OCI-LY3 (cell line): ENCODE measurements at regions not wholly inside any gene's neighbourhood (a gene's known extent, or its start where the extent isn't known, plus 50 kb on each side); places are given as distances from the start of the nearest gene placed in this dataset.
A peak's percentile ranks its signal among the peaks of the same experiment; 100 is the strongest.

ENCODE experiments used
- H2AFZ ChIP-seq: fragments of 200-600, 300-600 bp; shearing (Covaris generic); 2 replicates; pipeline ENCODE4 v1.6.0; 2014; ENCODE audit warnings: antibody characterized with exemption, low read depth, low read length
- H3K27ac ChIP-seq: fragments of 200-600, 300-600 bp; sonication (generic); 2 replicates; pipeline ENCODE4 v1.5.1; 2014; ENCODE audit warnings: mild to moderate bottlenecking, low read length, moderate library complexity, mixed read lengths
- H3K27me3 ChIP-seq: fragments of 200-600, 300-600 bp; sonication (generic); 2 replicates; pipeline ENCODE4 v1.6.1; 2014; ENCODE audit warnings: low read depth, low read length, mixed read lengths
- H3K36me3 ChIP-seq: fragments of 200-600, 300-600 bp; sonication (generic); replicated peaks from 2 replicates; pipeline ENCODE3; 2014; ENCODE audit warnings: low read depth, low read length, mixed read lengths
- H3K4me1 ChIP-seq: fragments of 300-600, 200-600 bp; sonication (generic); 2 replicates; pipeline ENCODE4 v1.6.1; 2014; ENCODE audit warnings: low read length, mixed read lengths
- H3K4me2 ChIP-seq: fragments of 200-600, 300-600 bp; sonication (generic); 2 replicates; pipeline ENCODE4 v1.6.1; 2014; ENCODE audit warnings: low read length, mixed read lengths
- H3K4me3 ChIP-seq: fragments of 300-600, 200-600 bp; sonication (generic); 2 replicates; pipeline ENCODE4 v1.5.1; 2014; ENCODE audit warnings: antibody characterized with exemption, mild to moderate bottlenecking, low read length, moderate library complexity
- H3K79me2 ChIP-seq: fragments of 300-600, 200-600 bp; shearing (Covaris generic); 2 replicates; pipeline ENCODE4 v1.6.1; 2014; ENCODE audit warnings: mild to moderate bottlenecking, low read length, mixed read lengths
- H3K9ac ChIP-seq: fragments of 300-600, 200-600 bp; shearing (Covaris generic); 2 replicates; pipeline ENCODE4 v1.6.0; 2014; ENCODE audit warnings: mild to moderate bottlenecking, low read length, moderate library complexity
- H3K9me3 ChIP-seq: fragments of 200-600, 300-600 bp; shearing (Covaris generic); 2 replicates; pipeline ENCODE4 v1.6.1; 2014; ENCODE audit warnings: low read length, mixed read lengths; ENCODE audit not compliant: insufficient read depth
- H4K20me1 ChIP-seq: fragments of 200-600, 300-600 bp; sonication (generic); 2 replicates; pipeline ENCODE4 v1.6.1; 2016; ENCODE audit warnings: low read length, mixed read lengths; ENCODE audit not compliant: insufficient read depth
- EZH2phosphoT487 ChIP-seq: fragments of 200-600 bp; shearing (Covaris generic); IDR thresholded peaks from 2 replicates; pipeline ENCODE4 v1.6.1; 2018; ENCODE audit warnings: antibody characterized with exemption, mixed run types, low read depth
- TF ChIP-seq, protein P1 (sequence below): fragments of 200-600, 300-600 bp; sonication (generic); IDR thresholded peaks from 2 replicates; pipeline ENCODE4 v1.5.1; 2014; ENCODE audit warnings: antibody characterized with exemption, low read length, low read depth

DNA sequence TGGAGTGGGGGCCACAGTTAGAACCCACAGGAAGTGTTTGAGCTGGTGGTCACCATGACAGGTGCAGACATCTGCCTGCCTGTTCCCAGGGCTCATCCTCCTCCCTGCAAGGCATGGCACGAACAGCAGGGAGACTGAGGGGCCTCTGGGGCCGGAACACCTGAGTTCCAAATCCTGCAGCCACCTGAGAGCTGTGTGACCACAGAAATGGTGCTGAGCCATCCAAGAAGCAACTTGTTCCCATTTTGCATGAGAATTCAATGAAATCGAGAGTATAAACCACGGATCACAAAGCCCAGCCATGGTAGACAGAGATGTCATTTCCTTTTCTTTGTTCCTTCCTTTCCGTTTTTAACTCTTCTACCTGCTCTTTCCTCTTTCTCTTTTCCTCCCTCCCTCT, 268.6 kb downstream of the FOXA2 start:
- H3K9ac ChIP-seq: no peak overlapping the region
- no peaks in the 10 kb centered on the region for H3K4me1 ChIP-seq
- no peak overlapping the region for H2AFZ ChIP-seq
- no peaks in the 10 kb centered on the region for H4K20me1 ChIP-seq
- no peaks in the 10 kb centered on the region for H3K36me3 ChIP-seq
- H3K27me3 ChIP-seq: peaks cover 7% of the 10 kb centered on the region
- no peak for TF ChIP-seq EZH2phosphoT487
- TF ChIP-seq, protein P1, sequence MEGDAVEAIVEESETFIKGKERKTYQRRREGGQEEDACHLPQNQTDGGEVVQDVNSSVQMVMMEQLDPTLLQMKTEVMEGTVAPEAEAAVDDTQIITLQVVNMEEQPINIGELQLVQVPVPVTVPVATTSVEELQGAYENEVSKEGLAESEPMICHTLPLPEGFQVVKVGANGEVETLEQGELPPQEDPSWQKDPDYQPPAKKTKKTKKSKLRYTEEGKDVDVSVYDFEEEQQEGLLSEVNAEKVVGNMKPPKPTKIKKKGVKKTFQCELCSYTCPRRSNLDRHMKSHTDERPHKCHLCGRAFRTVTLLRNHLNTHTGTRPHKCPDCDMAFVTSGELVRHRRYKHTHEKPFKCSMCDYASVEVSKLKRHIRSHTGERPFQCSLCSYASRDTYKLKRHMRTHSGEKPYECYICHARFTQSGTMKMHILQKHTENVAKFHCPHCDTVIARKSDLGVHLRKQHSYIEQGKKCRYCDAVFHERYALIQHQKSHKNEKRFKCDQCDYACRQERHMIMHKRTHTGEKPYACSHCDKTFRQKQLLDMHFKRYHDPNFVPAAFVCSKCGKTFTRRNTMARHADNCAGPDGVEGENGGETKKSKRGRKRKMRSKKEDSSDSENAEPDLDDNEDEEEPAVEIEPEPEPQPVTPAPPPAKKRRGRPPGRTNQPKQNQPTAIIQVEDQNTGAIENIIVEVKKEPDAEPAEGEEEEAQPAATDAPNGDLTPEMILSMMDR: no peak
- no peak overlapping the region for H3K27ac ChIP-seq
- H3K4me2 ChIP-seq: no peak overlapping the region
- no peaks in the 10 kb centered on the region for H3K9me3 ChIP-seq
- no peak overlapping the region for H3K4me3 ChIP-seq
- H3K79me2 ChIP-seq: no peaks in the 10 kb centered on the region

DNA sequence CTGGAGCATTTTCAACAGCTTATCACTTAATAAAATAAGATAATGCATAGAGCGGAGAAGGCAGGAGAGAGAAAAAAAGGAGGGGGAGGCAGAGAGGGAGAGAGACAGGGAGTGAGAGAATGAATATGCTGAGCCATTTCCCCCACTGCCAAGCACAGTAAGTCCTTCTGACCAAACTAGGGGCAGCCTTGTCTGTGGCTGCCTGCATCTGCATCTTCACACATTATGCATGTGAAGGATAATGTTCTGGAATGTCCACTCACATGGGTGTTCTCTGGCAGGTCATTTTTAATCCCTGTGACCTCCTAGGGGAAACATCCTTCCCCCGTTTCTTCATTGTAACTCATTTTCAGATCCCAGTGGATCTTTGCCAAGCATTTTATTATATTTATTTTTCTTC, 269.3 kb downstream of the FOXA2 start:
- H4K20me1 ChIP-seq: no peaks in the 10 kb centered on the region
- no peaks in the 10 kb centered on the region for H3K9me3 ChIP-seq
- H3K27ac ChIP-seq: no peak overlapping the region
- H3K4me3 ChIP-seq: no peak overlapping the region
- H3K36me3 ChIP-seq: no peaks in the 10 kb centered on the region
- no peak overlapping the region for H3K4me2 ChIP-seq
- TF ChIP-seq, protein P1: no peak
- TF ChIP-seq EZH2phosphoT487: no peak
- peaks cover 7% of the 10 kb centered on the region for H3K27me3 ChIP-seq
- no peaks in the 10 kb centered on the region for H3K4me1 ChIP-seq
- no peaks in the 10 kb centered on the region for H3K79me2 ChIP-seq
- no peak overlapping the region for H3K9ac ChIP-seq
- H2AFZ ChIP-seq: no peak overlapping the region

DNA sequence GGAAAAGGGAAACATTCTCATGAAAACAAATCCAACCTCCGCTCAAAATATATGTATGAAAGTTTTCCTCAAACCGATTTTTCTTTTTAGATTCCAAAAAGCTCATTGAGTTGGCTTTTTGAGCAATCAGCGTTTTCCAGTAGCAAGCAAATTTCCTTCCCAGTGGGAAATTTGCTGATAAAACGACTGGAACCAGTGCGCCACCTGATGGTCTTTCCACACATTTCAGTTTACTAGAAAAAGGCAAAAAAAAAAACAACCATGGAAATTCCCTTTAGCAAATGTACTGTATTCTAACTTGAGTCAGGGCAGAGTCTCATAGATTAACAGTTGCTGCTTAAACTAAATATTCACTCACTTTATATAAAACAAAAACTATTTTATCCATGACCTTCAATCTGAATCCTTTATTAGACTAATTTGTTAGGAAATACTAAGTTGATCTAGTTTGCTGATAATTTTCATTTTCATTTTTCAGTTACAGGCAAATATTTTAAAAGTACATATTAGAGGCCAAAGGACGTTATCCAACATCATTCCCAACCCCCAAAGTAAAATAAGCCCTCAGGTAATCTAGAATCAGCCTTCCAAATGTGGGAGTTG, 271.5 kb downstream of the FOXA2 start:
- no peaks in the 10 kb centered on the region for H3K36me3 ChIP-seq
- no peak overlapping the region for H3K27ac ChIP-seq
- H2AFZ ChIP-seq: no peak overlapping the region
- peaks cover 7% of the 10 kb centered on the region for H3K27me3 ChIP-seq
- H4K20me1 ChIP-seq: no peaks in the 10 kb centered on the region
- H3K4me2 ChIP-seq: no peak overlapping the region
- TF ChIP-seq, protein P1: peak; percentile 73
- TF ChIP-seq EZH2phosphoT487: no peak
- H3K9me3 ChIP-seq: no peaks in the 10 kb centered on the region
- H3K4me3 ChIP-seq: no peak overlapping the region
- H3K79me2 ChIP-seq: no peaks in the 10 kb centered on the region
- no peak overlapping the region for H3K9ac ChIP-seq
- no peaks in the 10 kb centered on the region for H3K4me1 ChIP-seq

DNA sequence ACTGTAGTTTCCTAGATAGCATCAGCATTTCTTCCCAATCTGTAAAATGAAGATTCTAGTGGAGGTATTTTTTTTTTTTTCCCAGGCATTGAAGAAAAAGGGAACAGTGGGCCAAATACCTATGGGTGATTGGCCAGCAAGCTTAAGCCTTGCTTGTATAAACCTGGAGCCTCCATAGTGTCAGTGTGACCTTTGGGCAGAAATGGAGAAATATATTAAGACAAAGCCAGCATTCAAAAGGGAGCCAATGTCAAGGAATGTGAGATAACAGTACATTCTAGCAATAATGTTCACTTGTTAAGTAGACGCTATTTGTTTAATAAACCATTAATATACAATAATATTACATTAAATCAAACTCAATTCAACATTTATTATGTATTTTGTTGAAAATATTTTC, 275.4 kb downstream of the FOXA2 start:
- Histone ChIP-seq H3K36me3 (no peaks in the 10 kb centered on the region), H3K9me3 (no peaks in the 10 kb centered on the region), H3K27ac (no peak overlapping the region), H3K79me2 (no peaks in the 10 kb centered on the region), H3K9ac (no peak overlapping the region), H2AFZ (no peak overlapping the region), H3K4me1 (no peaks in the 10 kb centered on the region), H3K27me3 (peaks cover 8% of the 10 kb centered on the region; the same call in 1 of the 2 replicates), H4K20me1 (no peaks in the 10 kb centered on the region), H3K4me3 (no peak overlapping the region), H3K4me2 (no peak overlapping the region)
- no peak for TF ChIP-seq EZH2phosphoT487
- TF ChIP-seq, protein P1: no peak
